ENCODE measurements at regions not wholly inside any gene's neighbourhood (a gene's known extent, or its start where the extent isn't known, plus 50 kb on each side); places are given as distances from the start of the nearest gene placed in this dataset.

DNA sequence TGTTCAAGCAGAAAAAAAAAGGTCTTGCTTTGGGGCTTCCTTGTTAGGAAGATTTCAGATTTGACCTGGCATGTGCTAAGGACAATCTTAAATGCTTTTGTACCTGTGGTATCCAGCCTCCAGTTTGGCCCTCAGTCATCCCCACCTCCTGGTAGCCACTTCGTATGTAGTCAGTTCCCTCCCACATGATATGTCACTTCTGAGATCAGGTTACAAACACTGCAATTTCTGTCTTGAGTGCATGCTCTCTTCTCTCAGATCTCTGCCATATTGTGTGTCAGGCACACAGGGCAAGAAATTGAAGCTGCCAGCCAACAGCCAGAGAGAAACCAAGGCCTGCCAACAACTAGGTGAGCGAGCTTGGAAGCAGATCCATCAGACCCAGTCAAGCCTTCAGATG, 60.3 kb upstream of the STARD13 start:
- TF ChIP-seq, protein P1, sequence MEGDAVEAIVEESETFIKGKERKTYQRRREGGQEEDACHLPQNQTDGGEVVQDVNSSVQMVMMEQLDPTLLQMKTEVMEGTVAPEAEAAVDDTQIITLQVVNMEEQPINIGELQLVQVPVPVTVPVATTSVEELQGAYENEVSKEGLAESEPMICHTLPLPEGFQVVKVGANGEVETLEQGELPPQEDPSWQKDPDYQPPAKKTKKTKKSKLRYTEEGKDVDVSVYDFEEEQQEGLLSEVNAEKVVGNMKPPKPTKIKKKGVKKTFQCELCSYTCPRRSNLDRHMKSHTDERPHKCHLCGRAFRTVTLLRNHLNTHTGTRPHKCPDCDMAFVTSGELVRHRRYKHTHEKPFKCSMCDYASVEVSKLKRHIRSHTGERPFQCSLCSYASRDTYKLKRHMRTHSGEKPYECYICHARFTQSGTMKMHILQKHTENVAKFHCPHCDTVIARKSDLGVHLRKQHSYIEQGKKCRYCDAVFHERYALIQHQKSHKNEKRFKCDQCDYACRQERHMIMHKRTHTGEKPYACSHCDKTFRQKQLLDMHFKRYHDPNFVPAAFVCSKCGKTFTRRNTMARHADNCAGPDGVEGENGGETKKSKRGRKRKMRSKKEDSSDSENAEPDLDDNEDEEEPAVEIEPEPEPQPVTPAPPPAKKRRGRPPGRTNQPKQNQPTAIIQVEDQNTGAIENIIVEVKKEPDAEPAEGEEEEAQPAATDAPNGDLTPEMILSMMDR (IDR thresholded peaks at IDR 0.05), result no peak
- TF ChIP-seq SIN3A (IDR thresholded peaks at IDR 0.05; ENCODE audit: borderline replicate concordance, insufficient read depth, low read depth, low read length) (no peak), POLR2AphosphoS5 (IDR thresholded peaks at IDR 0.05; ENCODE audit: low read depth, low read length) (no peak), TCF7L2 (IDR thresholded peaks at IDR 0.05; ENCODE audit: low read depth, low read length) (no peak)
- TF ChIP-seq, protein P2, sequence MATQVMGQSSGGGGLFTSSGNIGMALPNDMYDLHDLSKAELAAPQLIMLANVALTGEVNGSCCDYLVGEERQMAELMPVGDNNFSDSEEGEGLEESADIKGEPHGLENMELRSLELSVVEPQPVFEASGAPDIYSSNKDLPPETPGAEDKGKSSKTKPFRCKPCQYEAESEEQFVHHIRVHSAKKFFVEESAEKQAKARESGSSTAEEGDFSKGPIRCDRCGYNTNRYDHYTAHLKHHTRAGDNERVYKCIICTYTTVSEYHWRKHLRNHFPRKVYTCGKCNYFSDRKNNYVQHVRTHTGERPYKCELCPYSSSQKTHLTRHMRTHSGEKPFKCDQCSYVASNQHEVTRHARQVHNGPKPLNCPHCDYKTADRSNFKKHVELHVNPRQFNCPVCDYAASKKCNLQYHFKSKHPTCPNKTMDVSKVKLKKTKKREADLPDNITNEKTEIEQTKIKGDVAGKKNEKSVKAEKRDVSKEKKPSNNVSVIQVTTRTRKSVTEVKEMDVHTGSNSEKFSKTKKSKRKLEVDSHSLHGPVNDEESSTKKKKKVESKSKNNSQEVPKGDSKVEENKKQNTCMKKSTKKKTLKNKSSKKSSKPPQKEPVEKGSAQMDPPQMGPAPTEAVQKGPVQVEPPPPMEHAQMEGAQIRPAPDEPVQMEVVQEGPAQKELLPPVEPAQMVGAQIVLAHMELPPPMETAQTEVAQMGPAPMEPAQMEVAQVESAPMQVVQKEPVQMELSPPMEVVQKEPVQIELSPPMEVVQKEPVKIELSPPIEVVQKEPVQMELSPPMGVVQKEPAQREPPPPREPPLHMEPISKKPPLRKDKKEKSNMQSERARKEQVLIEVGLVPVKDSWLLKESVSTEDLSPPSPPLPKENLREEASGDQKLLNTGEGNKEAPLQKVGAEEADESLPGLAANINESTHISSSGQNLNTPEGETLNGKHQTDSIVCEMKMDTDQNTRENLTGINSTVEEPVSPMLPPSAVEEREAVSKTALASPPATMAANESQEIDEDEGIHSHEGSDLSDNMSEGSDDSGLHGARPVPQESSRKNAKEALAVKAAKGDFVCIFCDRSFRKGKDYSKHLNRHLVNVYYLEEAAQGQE (IDR thresholded peaks at IDR 0.05; ENCODE audit: insufficient read depth in 1 of 2, low read depth in 2 of 2, low read length in 1 of 2), result no peak

Measured in Panc1 (cell line).